PC-9 (cell line): ENCODE measurements at regions not wholly inside any gene's neighbourhood (a gene's known extent, or its start where the extent isn't known, plus 50 kb on each side); places are given as distances from the start of the nearest gene placed in this dataset.

Experiments used
- BruUV-seq: library from RNA; stranded (reverse); fragments of 400-500 nt; replicated peaks from 2 replicates; lab custom pipeline; 2021; lab: Mats Ljungman, UMichigan
- CTCF ChIA-PET: fragments of 300-600 bp; sonication (Branson Sonifier 250); formaldehyde crosslinking; loops from one replicate; lab custom pipeline; 2022; ENCODE audit warnings: antibody characterized with exemption; lab: Charles Lee
- POLR2A ChIA-PET: fragments of 300-600 bp; sonication (Branson Sonifier 250); formaldehyde crosslinking; loops from one replicate; lab custom pipeline; 2022; ENCODE audit warnings: antibody characterized with exemption; ENCODE audit not compliant: unreplicated experiment; lab: Charles Lee
- DNase-seq, 2 experiments: peaks; one replicate each; pipeline versions ENCODE4 v3.0.0 to v3.0.0-alpha.2; 2015 to 2022; ENCODE audit warnings: mixed read lengths in 1 of 2
- H2AFZ ChIP-seq: fragments of 200-600 bp; sonication (generic); 2 replicates; pipeline ENCODE4 v1.8.1; 2017; ENCODE audit warnings: antibody characterized with exemption
- H3F3A ChIP-seq: fragments of 200-600 bp; sonication (generic); 2 replicates; pipeline ENCODE4 v1.8.1; 2017; ENCODE audit warnings: antibody characterized with exemption, mild to moderate bottlenecking, low read depth; ENCODE audit not compliant: insufficient read depth
- H3K27ac ChIP-seq: fragments of 200-600 bp; sonication (generic); 2 replicates; pipeline ENCODE4 v1.6.1; 2016; ENCODE audit warnings: mixed run types
- H3K27me3 ChIP-seq: fragments of 200-600 bp; sonication (generic); 2 replicates; pipeline ENCODE4 v1.6.1; 2016; ENCODE audit warnings: low read depth, mixed run types; ENCODE audit not compliant: insufficient read depth
- H3K36me3 ChIP-seq: fragments of 200-600 bp; sonication (generic); 2 replicates; pipeline ENCODE4 v1.6.1; 2016; ENCODE audit warnings: low read depth, mixed run types
- H3K4me1 ChIP-seq: fragments of 200-600 bp; sonication (generic); replicated peaks from 2 replicates; pipeline ENCODE4 v1.6.1; 2016; ENCODE audit warnings: mixed run types; ENCODE audit not compliant: insufficient read depth
- H3K4me2 ChIP-seq: fragments of 200-600 bp; sonication (generic); 2 replicates; pipeline ENCODE4 v1.6.1; 2017; ENCODE audit warnings: mixed run types
- H3K4me3 ChIP-seq: fragments of 200-600 bp; sonication (generic); 2 replicates; pipeline ENCODE4 v1.6.1; 2016; ENCODE audit warnings: mixed run types
- H3K79me2 ChIP-seq: fragments of 200-600 bp; sonication (generic); 2 replicates; pipeline ENCODE4 v1.6.1; 2017; ENCODE audit warnings: low read depth, mixed run types
- H3K9me2 ChIP-seq: fragments of 200-600 bp; sonication (generic); 2 replicates; pipeline ENCODE4 v1.8.1; 2017; ENCODE audit warnings: mild to moderate bottlenecking; ENCODE audit not compliant: insufficient read depth
- H3K9me3 ChIP-seq: fragments of 200-600 bp; sonication (generic); 2 replicates; pipeline ENCODE4 v1.8.1; 2016; ENCODE audit warnings: low read depth; ENCODE audit not compliant: insufficient read depth
- H4K20me1 ChIP-seq: fragments of 200-600 bp; sonication (generic); 2 replicates; pipeline ENCODE4 v1.8.1; 2017; ENCODE audit not compliant: insufficient read depth
- EZH2 ChIP-seq: fragments of 200-600 bp; sonication (generic); IDR thresholded peaks from 2 replicates; pipeline ENCODE4 v1.8.0; 2017; ENCODE audit warnings: antibody characterized with exemption, low read depth
- intact Hi-C: fragments of 100-400 bp; cut with micrococcal nuclease; formaldehyde crosslinking; loops from one replicate; pipeline ENCODE4 v1.10.0; 2022; ENCODE audit not compliant: unreplicated experiment
- TF ChIP-seq, protein P1 (sequence below): fragments of 200-600 bp; sonication (generic); conservative IDR thresholded peaks from 2 replicates; pipeline ENCODE4 v1.6.1; 2017; ENCODE audit warnings: mixed run types, antibody characterized with exemption, mild to moderate bottlenecking, moderate library complexity

GRCh38 chr10:6917125-6917524 is 337.0 kb upstream of the PRKCQ start:
- DNase-seq, result no peak
- H3K27me3 ChIP-seq, result no peaks in the 10 kb centered on the region
- H3K9me3 ChIP-seq, result no peaks in the 10 kb centered on the region
- no TSS peak for BruUV-seq
- no peaks in the 10 kb centered on the region for H4K20me1 ChIP-seq
- intact Hi-C loops, result no loop called here
- no peaks in the 10 kb centered on the region for H3F3A ChIP-seq
- H3K36me3 ChIP-seq, result no peaks in the 10 kb centered on the region
- no peaks in the 10 kb centered on the region for H3K4me1 ChIP-seq
- ChIA-PET POLR2A (no interaction called here), CTCF (no interaction called here)
- H3K4me2 ChIP-seq, result no peak overlapping the region
- no peak overlapping the region for H2AFZ ChIP-seq
- no peak overlapping the region for H3K27ac ChIP-seq
- TF ChIP-seq, protein P1, sequence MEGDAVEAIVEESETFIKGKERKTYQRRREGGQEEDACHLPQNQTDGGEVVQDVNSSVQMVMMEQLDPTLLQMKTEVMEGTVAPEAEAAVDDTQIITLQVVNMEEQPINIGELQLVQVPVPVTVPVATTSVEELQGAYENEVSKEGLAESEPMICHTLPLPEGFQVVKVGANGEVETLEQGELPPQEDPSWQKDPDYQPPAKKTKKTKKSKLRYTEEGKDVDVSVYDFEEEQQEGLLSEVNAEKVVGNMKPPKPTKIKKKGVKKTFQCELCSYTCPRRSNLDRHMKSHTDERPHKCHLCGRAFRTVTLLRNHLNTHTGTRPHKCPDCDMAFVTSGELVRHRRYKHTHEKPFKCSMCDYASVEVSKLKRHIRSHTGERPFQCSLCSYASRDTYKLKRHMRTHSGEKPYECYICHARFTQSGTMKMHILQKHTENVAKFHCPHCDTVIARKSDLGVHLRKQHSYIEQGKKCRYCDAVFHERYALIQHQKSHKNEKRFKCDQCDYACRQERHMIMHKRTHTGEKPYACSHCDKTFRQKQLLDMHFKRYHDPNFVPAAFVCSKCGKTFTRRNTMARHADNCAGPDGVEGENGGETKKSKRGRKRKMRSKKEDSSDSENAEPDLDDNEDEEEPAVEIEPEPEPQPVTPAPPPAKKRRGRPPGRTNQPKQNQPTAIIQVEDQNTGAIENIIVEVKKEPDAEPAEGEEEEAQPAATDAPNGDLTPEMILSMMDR, result no peak
- TF ChIP-seq EZH2, result no peak
- no peaks in the 10 kb centered on the region for H3K79me2 ChIP-seq
- H3K9me2 ChIP-seq, result no peaks in the 10 kb centered on the region
- H3K4me3 ChIP-seq, result no peak overlapping the region

GRCh38 chr10:6916601-6917000 is 336.5 kb upstream of the PRKCQ start:
- Histone ChIP-seq H3K79me2 (no peaks in the 10 kb centered on the region), H3K9me3 (no peaks in the 10 kb centered on the region), H4K20me1 (no peaks in the 10 kb centered on the region), H3F3A (no peaks in the 10 kb centered on the region), H2AFZ (no peak overlapping the region), H3K4me2 (no peak overlapping the region), H3K4me3 (no peak overlapping the region), H3K36me3 (no peaks in the 10 kb centered on the region), H3K27me3 (no peaks in the 10 kb centered on the region), H3K4me1 (no peaks in the 10 kb centered on the region), H3K9me2 (no peaks in the 10 kb centered on the region), H3K27ac (no peak overlapping the region)
- no peak for DNase-seq
- intact Hi-C loops, result no loop called here
- no TSS peak for BruUV-seq
- POLR2A ChIA-PET, result no interaction called here
- TF ChIP-seq, protein P1, result no peak
- no peak for TF ChIP-seq EZH2
- CTCF ChIA-PET, result no interaction called here

GRCh38 chr10:6915307-6915706 is 335.2 kb upstream of the PRKCQ start:
- no peak for DNase-seq
- no peaks in the 10 kb centered on the region for H3K27me3 ChIP-seq

More at GRCh38 chr10:6915307-6915706, 335.2 kb upstream of the PRKCQ start:
- Histone ChIP-seq H3F3A (no peaks in the 10 kb centered on the region), H3K4me3 (no peak overlapping the region), H3K79me2 (no peaks in the 10 kb centered on the region), H2AFZ (no peak overlapping the region), H3K9me3 (no peaks in the 10 kb centered on the region), H3K9me2 (no peaks in the 10 kb centered on the region), H3K4me2 (no peak overlapping the region), H3K27ac (no peak overlapping the region), H4K20me1 (no peaks in the 10 kb centered on the region), H3K4me1 (no peaks in the 10 kb centered on the region), H3K36me3 (no peaks in the 10 kb centered on the region)
- TF ChIP-seq, protein P1, result no peak
- no peak for TF ChIP-seq EZH2
- CTCF ChIA-PET, result no interaction called here
- POLR2A ChIA-PET, result no interaction called here
- BruUV-seq, result no TSS peak
- intact Hi-C loops, result no loop called here
